ENCODE measurements at regions not wholly inside any gene's neighbourhood (a gene's known extent, or its start where the extent isn't known, plus 50 kb on each side); places are given as distances from the start of the nearest gene placed in this dataset.
"Not testable (repeated sequence)": the region's sequence is repeated elsewhere in the genome, so short reads cannot be mapped to it uniquely, and the experiment has no call there.

GRCh38 chr2:111424851-111425309 lies 304.2 kb downstream of the BCL2L11 start:
- H3T11ph ChIP-seq (ENCODE audit: low read length); H3K4ac ChIP-seq (ENCODE audit: low read depth, low read length); H3K4me1 ChIP-seq (ENCODE audit: insufficient read depth, low read length); H3K9me3 ChIP-seq (ENCODE audit: control insufficient read depth, low read depth, low read length); H2BK5ac ChIP-seq (ENCODE audit: insufficient read length, low read length); DNase-seq; H3K4me3 Mint-ChIP-seq; H3K27me3 ChIP-seq (ENCODE audit: insufficient read depth, low read length); H3K9me3 Mint-ChIP-seq; H4K20me1 ChIP-seq (ENCODE audit: control insufficient read depth, insufficient read depth, insufficient read length); H2BK120ac ChIP-seq (ENCODE audit: low read depth, low read length, poor library complexity, severe bottlenecking); H4K5ac ChIP-seq (ENCODE audit: insufficient read length, low read depth, low read length); H3K27ac Mint-ChIP-seq; H4K91ac ChIP-seq (ENCODE audit: insufficient read length, low read depth, low read length); H3K36me3 Mint-ChIP-seq (ENCODE audit: insufficient read depth in 1 of 3, low read depth in 3 of 3); H3K79me2 ChIP-seq (ENCODE audit: insufficient read depth, low read length); H3K27ac ChIP-seq (ENCODE audit: insufficient read length, low read depth, low read length); H3K79me1 ChIP-seq (ENCODE audit: insufficient read depth, low read depth, low read length, poor library complexity, severe bottlenecking); H3K23ac ChIP-seq (ENCODE audit: insufficient read length, low read depth, low read length); H3K23me2 ChIP-seq (ENCODE audit: insufficient read length, low read depth, low read length, poor library complexity, severe bottlenecking); H2BK15ac ChIP-seq (ENCODE audit: low read depth, low read length); H2BK20ac ChIP-seq (ENCODE audit: low read depth, low read length, poor library complexity, severe bottlenecking); H2BK12ac ChIP-seq (ENCODE audit: insufficient read length, low read depth, low read length); H3K56ac ChIP-seq (ENCODE audit: insufficient read length, low read depth, low read length); H3K9ac ChIP-seq (ENCODE audit: extremely low read depth, insufficient read length, low read length); H2AFZ ChIP-seq (ENCODE audit: low read length); H3K18ac ChIP-seq (ENCODE audit: insufficient read length, low read depth, low read length); H3K14ac ChIP-seq (ENCODE audit: insufficient read depth, low read length); H3K4me2 ChIP-seq (ENCODE audit: insufficient read depth, insufficient read length, low read length); H2AK5ac ChIP-seq (ENCODE audit: insufficient read length, low read length); H4K8ac ChIP-seq (replicated peaks; ENCODE audit: insufficient read length, low read depth, low read length); H3K4me1 Mint-ChIP-seq; H3K27me3 Mint-ChIP-seq (ENCODE audit: low read depth): not testable (repeated sequence)
- WGBS (ENCODE audit: extremely low coverage, insufficient read length, low lambda C conversion rate), result no CpG with 5 or more reads among the region's 5 CpGs

GRCh38 chr2:111425789-111426201 lies 305.1 kb downstream of the BCL2L11 start:
- H3K27ac ChIP-seq (ENCODE audit: insufficient read length, low read depth, low read length); H3K4me3 Mint-ChIP-seq; H3K4me1 ChIP-seq (ENCODE audit: insufficient read depth, low read length); H3K4me1 Mint-ChIP-seq; H2BK5ac ChIP-seq (ENCODE audit: insufficient read length, low read length); H2BK20ac ChIP-seq (ENCODE audit: low read depth, low read length, poor library complexity, severe bottlenecking); H3K9ac ChIP-seq (ENCODE audit: extremely low read depth, insufficient read length, low read length); H3K9me3 ChIP-seq (ENCODE audit: control insufficient read depth, low read depth, low read length); H3K27me3 Mint-ChIP-seq (ENCODE audit: low read depth); H3K9me3 Mint-ChIP-seq; H3K79me2 ChIP-seq (ENCODE audit: insufficient read depth, low read length); H4K91ac ChIP-seq (ENCODE audit: insufficient read length, low read depth, low read length); H3K14ac ChIP-seq (ENCODE audit: insufficient read depth, low read length); H3K23ac ChIP-seq (ENCODE audit: insufficient read length, low read depth, low read length); DNase-seq; H3K27ac Mint-ChIP-seq; H3K56ac ChIP-seq (ENCODE audit: insufficient read length, low read depth, low read length); H2BK15ac ChIP-seq (ENCODE audit: low read depth, low read length); H3K18ac ChIP-seq (ENCODE audit: insufficient read length, low read depth, low read length); H3T11ph ChIP-seq (ENCODE audit: low read length); H3K23me2 ChIP-seq (ENCODE audit: insufficient read length, low read depth, low read length, poor library complexity, severe bottlenecking); H2BK120ac ChIP-seq (ENCODE audit: low read depth, low read length, poor library complexity, severe bottlenecking); H3K4me2 ChIP-seq (ENCODE audit: insufficient read depth, insufficient read length, low read length); H4K20me1 ChIP-seq (ENCODE audit: control insufficient read depth, insufficient read depth, insufficient read length); H2BK12ac ChIP-seq (ENCODE audit: insufficient read length, low read depth, low read length); H3K36me3 Mint-ChIP-seq (ENCODE audit: insufficient read depth in 1 of 3, low read depth in 3 of 3); H2AFZ ChIP-seq (ENCODE audit: low read length); H3K79me1 ChIP-seq (ENCODE audit: insufficient read depth, low read depth, low read length, poor library complexity, severe bottlenecking); H4K5ac ChIP-seq (ENCODE audit: insufficient read length, low read depth, low read length); H3K4ac ChIP-seq (ENCODE audit: low read depth, low read length); H4K8ac ChIP-seq (replicated peaks; ENCODE audit: insufficient read length, low read depth, low read length); H2AK5ac ChIP-seq (ENCODE audit: insufficient read length, low read length); H3K27me3 ChIP-seq (ENCODE audit: insufficient read depth, low read length): not testable (repeated sequence)
- WGBS (ENCODE audit: extremely low coverage, insufficient read length, low lambda C conversion rate), result no CpG with 5 or more reads among the region's 4 CpGs

Measured in H9 (cell line).